Psoas muscle (tissue), 7 donors: ENCODE measurements at regions not wholly inside any gene's neighbourhood (a gene's known extent, or its start where the extent isn't known, plus 50 kb on each side); places are given as distances from the start of the nearest gene placed in this dataset.
"Not testable (repeated sequence)": the region's sequence is repeated elsewhere in the genome, so short reads cannot be mapped to it uniquely, and the experiment has no call there.

ENCODE experiments used
- ATAC-seq, 4 donors: fragments of 200-7000 bp; cut with Tn5 transposase; one replicate each; pipeline ENCODE4 v1.9.1; 2020; ENCODE audit warnings: moderate library complexity in 3 of 4, mild to moderate bottlenecking in 2 of 4
- DNase-seq, 2 donors: peaks; one replicate each; pipeline ENCODE4 v3.0.0-alpha.2; 2020
- H3K27ac ChIP-seq: fragments of 200-600 bp; one replicate; pipeline ENCODE4 v1.8.0; 2022
- H3K27me3 ChIP-seq, 3 donors: fragments of 200-600 bp in 1 of 3; one replicate each; pipeline versions ENCODE4 v1.6.1 to v1.8.0; 2013 to 2022; ENCODE audit warnings: low read length in 2 of 3, mild to moderate bottlenecking in 2 of 3, moderate library complexity in 1 of 3; ENCODE audit not compliant: insufficient read depth in 3 of 3
- H3K36me3 ChIP-seq, 2 donors: fragments of 200-600 bp in 1 of 2; one replicate each; pipeline versions ENCODE4 v1.6.1 to v1.8.0; 2013 to 2022; ENCODE audit warnings: low read depth in 1 of 2, mild to moderate bottlenecking in 1 of 2, moderate library complexity in 1 of 2; ENCODE audit not compliant: insufficient read depth in 1 of 2
- H3K4me1 ChIP-seq: fragments of 200-600 bp; one replicate; pipeline ENCODE4 v1.8.0; 2022
- H3K4me3 ChIP-seq: fragments of 200-600 bp; one replicate; pipeline ENCODE4 v1.8.0; 2022; ENCODE audit warnings: mild to moderate bottlenecking
- H3K9me3 ChIP-seq: fragments of 200-600 bp; one replicate; pipeline ENCODE4 v1.8.0; 2022
- WGBS, 3 donors: extraction: QIAGEN DNeasy Blood & Tissue Kit; methylation state at CpG; one replicate each; pipeline versions ENCODE4 v1.1.6 to v1.1.7; 2013; 5-methylcytosine and 5-hydroxymethylcytosine counted together
- intact Hi-C, 2 donors: fragments of 100-400 bp; cut with DNase I; formaldehyde crosslinking; loops; one replicate each; pipeline versions ENCODE4 v1.11.0 to v1.14.2; 2022
- donor health status: healthy with polysubstance abuse.
- donor health status: DM: no; HTN: no; CAD: no; lungs with moderate emphysema.
- donor health status: Bipolar disorder and iron deficiency.
- donor health status: healthy.
- donor health status: DM: yes; HTN: yes; CAD: no.
- donor health status: DM: no; HTN: no; CAD: no.
- donor health status: DM: yes; HTN: yes; CAD: no.

- H3K27me3 ChIP-seq, H3K4me3 ChIP-seq, H3K9me3 ChIP-seq, ATAC-seq, H3K4me1 ChIP-seq, H3K36me3 ChIP-seq, intact Hi-C loops, H3K27ac ChIP-seq: not testable (repeated sequence)
- DNase-seq: peak in 1 of 2 donors; percentile 2
- WGBS, 3 donors: 92 to 95% (median 93%) methylated on average over 9 of the region's 20 CpGs
Measured at GRCh38 chr19:200203-200602, 91.0 kb downstream of the PLPP2 start.
